ENCODE measurements at regions not wholly inside any gene's neighbourhood (a gene's known extent, or its start where the extent isn't known, plus 50 kb on each side); places are given as distances from the start of the nearest gene placed in this dataset.

- TF ChIP-seq CTCF (IDR thresholded peaks at IDR 0.05) = no peak
- no peak for TF ChIP-seq REST (IDR thresholded peaks at IDR 0.05)
Observed at GRCh38 chr12:27186022-27186839, 57.9 kb upstream of the STK38L start (continued).

- ATAC-seq (no peak), FAIRE-seq (no peak), DNase-seq (ENCODE audit: low read depth in 1 of 2, low spot score in 1 of 2) (no peak)
- ChIA-PET CTCF (interaction anchor here (1.8 kb wide), 1 partner anchor 10 kb away, joined by 6 read pairs; no protein-coding TSS in a partner anchor), POLR2A (no interaction called here)
- no peak overlapping the region for H3K4me2 ChIP-seq
- TF ChIP-seq ZC3H11A (IDR thresholded peaks at IDR 0.05) = peak; percentile 37
- TF ChIP-seq HOXB13 (CRISPR knock-in tag; IDR thresholded peaks at IDR 0.05; ENCODE audit: low read depth) = no peak
- H3K4me1 ChIP-seq = peaks cover 27% of the 10 kb centered on the region
- no peaks in the 10 kb centered on the region for H3K9me3 ChIP-seq
- no peak overlapping the region for H3K4me3 ChIP-seq
- H3K27ac ChIP-seq = no peak overlapping the region
- 89% methylated on average over 7 of the region's 7 CpGs for WGBS (ENCODE audit: missing lambda C conversion rate)
Observed at GRCh38 chr12:27187697-27188096, 56.4 kb upstream of the STK38L start.

- Histone ChIP-seq H3K4me3 (no peak overlapping the region), H3K9me3 (no peaks in the 10 kb centered on the region), H3K4me1 (peaks cover 32% of the 10 kb centered on the region), H3K4me2 (peak overlapping the region; percentile 53), H3K27ac (peak overlapping the region; percentile 62 to 63)
- peak in 1 of 2 experiments; percentile 37 for DNase-seq (ENCODE audit: low read depth in 1 of 2, low spot score in 1 of 2)
- 23% methylated on average over 2 of the region's 2 CpGs for WGBS (ENCODE audit: missing lambda C conversion rate)
- TF ChIP-seq CHD2 (IDR thresholded peaks at IDR 0.05; ENCODE audit: low read length, partially characterized antibody) = no peak
- no peak for TF ChIP-seq CHD4 (IDR thresholded peaks at IDR 0.05; ENCODE audit: borderline replicate concordance)
- no peak for TF ChIP-seq JUNB (IDR thresholded peaks at IDR 0.05)
- no peak for TF ChIP-seq CBX8 (IDR thresholded peaks at IDR 0.05)
- no peak for TF ChIP-seq TP53 (CRISPR knock-in tag; IDR thresholded peaks at IDR 0.05)
- no peak; the same call in 1 of the 2 replicates for TF ChIP-seq GATA3 (IDR thresholded peaks at IDR 0.05; ENCODE audit: borderline replicate concordance)
- TF ChIP-seq HOXB5 (CRISPR knock-in tag; IDR thresholded peaks at IDR 0.05) = no peak
- no peak for TF ChIP-seq MYC (IDR thresholded peaks at IDR 0.05; ENCODE audit: borderline replicate concordance, low read length)
- no peak for TF ChIP-seq SMC3 (IDR thresholded peaks at IDR 0.05)
- no peak for TF ChIP-seq HOXB13 (CRISPR knock-in tag; IDR thresholded peaks at IDR 0.05; ENCODE audit: low read depth)
- no peak for TF ChIP-seq POLR2AphosphoS2 (conservative IDR thresholded peaks at IDR 0.05; ENCODE audit: low read length)
- TF ChIP-seq RAD21 (conservative IDR thresholded peaks at IDR 0.05 in 1 of 2, IDR thresholded peaks at IDR 0.05 in 1 of 2) = no peak
- TF ChIP-seq MAZ (IDR thresholded peaks at IDR 0.05; ENCODE audit: borderline replicate concordance, low read depth, low read length) = no peak
- no peak for TF ChIP-seq MAFK (IDR thresholded peaks at IDR 0.05; ENCODE audit: partially characterized antibody)
- no peak for TF ChIP-seq POLR2A (IDR thresholded peaks at IDR 0.05; ENCODE audit: low read length)
- TF ChIP-seq HMGXB4 (CRISPR knock-in tag; IDR thresholded peaks at IDR 0.05; ENCODE audit: borderline replicate concordance) = no peak
- CTCF ChIA-PET = interaction anchor here (1.3 to 2.9 kb wide), 6 partner anchors 13 to 177 kb away, joined by 3 to 9 read pairs (median 6); partner anchors contain the start of gene TM7SF3
- ATAC-seq = peak in 1 of 2 experiments; percentile 32; a peak in 2 of 6 replicates
- POLR2A ChIA-PET = interaction anchor here (1.3 to 1.6 kb wide), 2 partner anchors 11 to 54 kb away, joined by 5 to 6 read pairs; partner anchors contain the start of gene STK38L
- no peak for FAIRE-seq
Observed at GRCh38 chr12:27190761-27191160, 53.3 kb upstream of the STK38L start.
